ENCODE measurements at regions not wholly inside any gene's neighbourhood (a gene's known extent, or its start where the extent isn't known, plus 50 kb on each side); places are given as distances from the start of the nearest gene placed in this dataset.
"Not testable (repeated sequence)": the region's sequence is repeated elsewhere in the genome, so short reads cannot be mapped to it uniquely, and the experiment has no call there.

DNA sequence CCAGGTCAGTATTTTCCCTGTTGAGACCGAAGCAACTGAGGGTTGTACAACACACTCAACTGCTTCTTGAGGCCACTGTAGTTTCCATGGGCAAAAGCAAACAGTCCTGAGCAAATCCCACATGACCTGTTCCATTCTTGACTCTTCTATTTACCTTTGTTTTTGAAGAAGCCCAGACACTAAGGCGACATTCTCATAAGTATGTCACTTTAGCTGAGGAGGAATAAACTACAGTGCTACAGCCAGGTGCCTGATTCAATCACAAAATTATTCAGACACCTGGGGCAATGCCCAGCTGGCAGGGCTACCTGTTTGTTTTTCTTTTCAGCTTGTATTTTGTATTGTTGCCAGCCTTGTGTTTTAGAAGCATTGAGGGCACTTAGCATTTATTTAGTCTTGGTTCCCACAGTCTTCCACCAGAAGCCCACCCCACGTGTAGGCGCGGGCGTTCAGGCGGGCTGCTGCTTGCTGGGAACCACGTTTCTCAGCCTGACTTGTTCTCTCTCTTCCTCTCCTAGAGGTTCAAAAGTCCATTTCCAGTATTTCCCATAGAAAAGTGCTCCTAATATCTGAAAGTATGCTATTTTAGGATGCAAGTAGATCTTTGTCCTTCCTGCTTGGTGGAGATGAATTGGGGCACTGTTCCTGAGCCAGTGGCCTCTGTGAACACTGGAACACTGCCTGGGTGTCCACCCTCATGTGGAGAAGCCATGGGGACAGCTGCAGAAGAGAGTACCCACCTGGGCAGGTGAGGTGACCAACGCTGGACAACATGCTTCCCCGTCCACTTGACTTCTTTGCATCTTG is 99.0 kb upstream of the COPS8 start:
- in situ Hi-C loops (cut with HindIII; ENCODE audit: low pct_unique_long_range_greater_than_20kb, low sequenced_read_pairs): no loop called here
- DNase-seq (ENCODE audit: low read depth): no peak

DNA sequence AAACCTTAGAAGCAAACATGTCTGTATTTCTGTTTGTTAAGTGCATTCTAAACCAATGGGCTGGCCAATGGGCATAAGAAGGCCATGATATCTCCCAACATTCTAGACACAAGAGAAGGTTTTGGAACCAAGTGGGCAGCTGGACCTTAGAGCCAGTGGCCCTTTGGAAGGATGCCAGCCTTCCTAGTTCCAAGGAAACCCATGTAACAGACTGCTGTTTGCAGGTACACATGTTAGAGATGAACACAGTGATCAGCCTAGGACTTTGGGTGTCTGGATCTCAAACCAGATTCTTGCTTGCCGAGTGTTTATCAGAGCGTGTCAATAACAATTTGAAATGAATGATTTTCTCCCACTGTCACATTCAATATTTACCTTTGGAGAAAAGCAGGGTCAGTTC is 97.5 kb upstream of the COPS8 start:
- in situ Hi-C loops (cut with HindIII; ENCODE audit: low pct_unique_long_range_greater_than_20kb, low sequenced_read_pairs): no loop called here
- DNase-seq (ENCODE audit: low read depth): no peak

- no peak for DNase-seq (ENCODE audit: low read depth)
- in situ Hi-C loops (cut with HindIII; ENCODE audit: low pct_unique_long_range_greater_than_20kb, low sequenced_read_pairs): no loop called here
Measured at GRCh38 chr2:236988690-236989624, 96.7 kb upstream of the COPS8 start.

DNA sequence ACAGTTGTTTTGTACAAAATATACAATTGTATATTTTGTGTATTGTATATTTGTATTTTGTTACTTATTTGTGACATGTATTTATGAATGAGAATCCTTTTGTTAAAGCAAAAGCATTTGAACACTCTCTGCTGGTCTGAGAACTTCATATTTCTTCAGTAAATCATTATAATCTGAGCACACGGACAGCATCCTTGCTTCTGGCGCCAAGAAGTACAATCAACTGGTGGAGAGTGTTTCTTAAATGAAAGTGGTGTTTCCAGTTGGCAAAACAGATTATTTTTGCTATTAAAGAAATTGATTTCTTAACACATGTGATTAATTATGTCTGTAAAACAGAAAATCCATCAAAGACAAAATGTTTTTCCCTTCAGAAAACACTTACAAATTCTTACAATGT is 95.1 kb upstream of the COPS8 start:
- DNase-seq (ENCODE audit: low read depth): no peak
- in situ Hi-C loops (cut with HindIII; ENCODE audit: low pct_unique_long_range_greater_than_20kb, low sequenced_read_pairs): no loop called here

DNA sequence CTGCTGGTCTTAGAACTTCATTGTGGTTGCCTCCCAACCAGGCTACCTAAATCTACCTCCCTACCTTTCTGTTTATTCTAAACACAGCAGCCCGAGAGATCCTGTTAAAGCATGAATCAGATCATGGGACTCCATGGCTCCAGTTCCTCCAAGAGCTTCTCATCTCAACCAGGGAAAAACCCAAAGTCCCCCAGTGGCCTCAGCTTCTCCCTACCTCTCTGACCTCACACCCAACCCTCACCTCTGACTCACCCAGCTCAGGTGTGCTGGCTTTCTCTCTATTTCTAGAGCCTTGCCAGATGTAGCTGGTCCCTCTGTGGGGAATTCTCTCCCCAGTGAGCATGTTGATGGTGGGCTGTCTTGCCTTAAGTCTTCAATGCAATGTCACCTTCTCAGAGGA is 93.8 kb upstream of the COPS8 start:
- no peak for DNase-seq (ENCODE audit: low read depth)
- in situ Hi-C loops (cut with HindIII; ENCODE audit: low pct_unique_long_range_greater_than_20kb, low sequenced_read_pairs): no loop called here

DNA sequence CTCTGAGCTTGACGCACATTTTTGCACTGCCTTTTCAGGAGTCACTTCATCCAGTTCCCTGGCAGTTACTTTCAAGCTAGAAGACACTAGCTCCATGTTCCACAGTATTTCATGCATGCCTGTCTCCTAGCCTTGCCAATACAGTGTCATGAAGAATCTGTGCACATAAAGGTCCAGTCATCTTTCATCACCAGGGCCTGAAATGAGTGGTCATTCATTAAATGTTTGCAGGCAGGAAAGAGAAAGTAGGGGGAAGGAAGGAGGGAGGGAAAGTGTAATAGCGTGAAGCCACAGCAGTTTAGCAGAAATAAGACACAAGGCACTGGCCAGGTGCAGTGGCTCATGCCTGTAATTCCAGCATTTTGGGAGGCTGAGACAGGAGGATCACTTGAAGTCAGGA is 92.4 kb upstream of the COPS8 start:
- in situ Hi-C loops (cut with HindIII; ENCODE audit: low pct_unique_long_range_greater_than_20kb, low sequenced_read_pairs): no loop called here
- DNase-seq (ENCODE audit: low read depth): no peak

DNA sequence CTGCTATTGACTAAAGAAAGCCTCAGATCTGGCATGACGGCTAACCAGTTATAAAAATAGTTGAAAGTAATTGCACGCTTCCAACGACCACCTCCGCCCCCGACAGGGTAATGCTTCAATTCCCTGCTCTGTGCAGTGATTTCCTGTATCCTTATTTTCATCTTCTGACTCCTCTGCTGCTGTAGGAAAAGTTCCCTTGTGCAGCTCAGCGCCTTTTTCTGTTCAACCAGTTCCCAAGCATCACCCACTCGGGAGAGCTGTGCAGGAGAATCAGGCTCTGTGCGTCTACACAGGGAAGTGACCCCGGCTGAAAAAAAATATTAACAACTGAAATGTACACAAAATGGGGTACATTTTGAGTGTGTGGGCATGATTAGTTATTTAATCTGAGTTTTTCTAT is 91.3 kb upstream of the COPS8 start:
- in situ Hi-C loops (cut with HindIII; ENCODE audit: low pct_unique_long_range_greater_than_20kb, low sequenced_read_pairs): no loop called here
- DNase-seq (ENCODE audit: low read depth): no peak

DNA sequence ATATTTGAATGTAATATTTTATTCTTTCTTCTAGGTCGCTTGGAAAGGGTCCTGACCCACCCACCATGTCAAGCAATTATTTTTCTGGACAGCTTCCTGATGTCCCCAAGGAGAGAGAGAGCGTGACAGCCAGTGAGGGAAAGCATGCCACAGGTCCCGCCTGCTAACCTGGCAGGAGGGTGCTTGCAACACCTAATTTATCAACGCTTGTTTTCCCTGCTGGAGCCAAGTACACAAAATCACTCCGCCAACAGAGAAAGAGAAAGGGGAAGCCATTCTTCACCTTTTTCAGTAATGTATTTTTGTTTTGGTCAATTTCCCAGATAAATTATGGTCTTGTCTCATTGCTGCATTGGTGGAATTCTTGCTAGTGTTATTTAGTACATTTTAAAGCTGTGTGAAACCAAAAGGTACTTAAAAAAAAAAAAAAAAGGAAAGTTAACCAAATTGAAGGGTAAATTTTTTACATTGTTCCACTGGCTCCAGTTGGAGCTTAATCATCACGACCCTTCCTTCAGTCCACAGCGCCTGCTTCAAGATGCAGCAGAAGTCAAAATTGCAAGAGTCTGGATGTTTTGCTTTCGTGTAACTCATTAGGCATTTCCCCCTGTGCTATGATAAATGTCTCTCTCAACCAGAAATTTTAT is 88.5 kb upstream of the COPS8 start:
- peak; percentile 59 for DNase-seq (ENCODE audit: low read depth)
- in situ Hi-C loops (cut with HindIII; ENCODE audit: low pct_unique_long_range_greater_than_20kb, low sequenced_read_pairs): no loop called here

DNA sequence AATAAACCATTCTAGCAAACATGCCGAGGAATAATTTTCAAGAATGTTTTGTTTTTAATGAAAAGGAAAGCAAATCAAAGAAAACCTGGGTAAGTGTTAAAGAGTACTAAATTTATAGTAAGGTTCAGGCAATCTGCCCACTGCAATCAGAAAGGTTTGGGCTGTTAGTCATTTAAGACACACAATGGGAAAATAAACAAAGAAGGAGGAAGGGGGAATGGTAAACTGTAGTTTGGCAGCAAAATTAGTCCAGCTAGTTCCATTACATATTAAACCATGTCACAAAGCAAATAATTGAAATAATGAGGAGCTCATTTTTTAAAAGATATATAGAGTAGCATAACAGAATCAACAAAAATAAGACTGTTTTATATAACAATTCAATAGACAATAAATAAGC is 87.5 kb upstream of the COPS8 start:
- in situ Hi-C loops (cut with HindIII; ENCODE audit: low pct_unique_long_range_greater_than_20kb, low sequenced_read_pairs): no loop called here
- DNase-seq (ENCODE audit: low read depth): peak; percentile 23

DNA sequence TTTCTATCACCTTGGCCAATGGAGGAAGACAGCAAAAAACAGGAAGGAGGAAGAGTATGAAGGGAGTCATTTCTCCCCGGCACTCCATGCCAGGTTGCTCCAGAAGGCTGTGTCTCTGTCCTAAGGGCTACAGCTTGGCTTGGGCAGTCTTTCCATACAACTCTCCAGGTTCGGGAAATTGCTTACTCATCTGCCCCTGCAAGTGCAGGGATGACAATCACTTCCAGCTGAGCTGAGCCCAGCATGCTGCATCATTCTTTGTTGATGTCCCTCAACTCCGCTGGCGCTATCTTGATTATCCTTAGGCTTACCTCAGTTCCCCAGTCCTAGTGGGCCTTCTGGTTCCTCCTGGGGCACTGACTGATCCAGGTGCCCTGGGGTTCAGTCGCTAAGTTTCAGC is 86.9 kb upstream of the COPS8 start:
- peak; percentile 1 for DNase-seq (ENCODE audit: low read depth)
- in situ Hi-C loops (cut with HindIII; ENCODE audit: low pct_unique_long_range_greater_than_20kb, low sequenced_read_pairs): no loop called here

DNA sequence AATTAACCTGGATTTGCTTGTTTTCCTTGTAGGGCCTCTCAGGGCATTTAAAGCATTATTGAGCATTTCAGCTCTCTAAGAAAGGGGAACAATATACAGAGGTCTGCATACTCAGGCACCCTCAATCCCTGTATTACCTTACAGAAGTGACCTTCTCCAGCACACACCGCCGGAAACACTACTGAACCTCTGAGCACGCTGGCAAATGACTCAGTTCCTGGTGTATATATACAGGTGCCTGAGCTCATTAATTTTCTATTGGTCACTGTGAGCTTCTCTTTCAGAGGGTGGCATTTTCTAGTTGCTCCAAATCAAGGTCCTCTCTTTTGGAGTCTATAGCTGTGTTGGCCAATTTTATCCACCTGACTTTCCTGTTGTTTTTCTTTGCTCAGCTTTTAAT is 85.2 kb upstream of the COPS8 start:
- DNase-seq (ENCODE audit: low read depth): no peak
- in situ Hi-C loops (cut with HindIII; ENCODE audit: low pct_unique_long_range_greater_than_20kb, low sequenced_read_pairs): loop anchor here (25.0 kb wide), 1 partner anchor 438 kb away; the partner anchor contains the start of gene ACKR3

- DNase-seq (ENCODE audit: low read depth): not testable (repeated sequence)
- in situ Hi-C loops (cut with HindIII; ENCODE audit: low pct_unique_long_range_greater_than_20kb, low sequenced_read_pairs): loop anchor here (25.0 kb wide), 1 partner anchor 443 kb away; the partner anchor contains the start of gene ACKR3
Measured at GRCh38 chr2:237005341-237005740, 80.3 kb upstream of the COPS8 start.

DNA sequence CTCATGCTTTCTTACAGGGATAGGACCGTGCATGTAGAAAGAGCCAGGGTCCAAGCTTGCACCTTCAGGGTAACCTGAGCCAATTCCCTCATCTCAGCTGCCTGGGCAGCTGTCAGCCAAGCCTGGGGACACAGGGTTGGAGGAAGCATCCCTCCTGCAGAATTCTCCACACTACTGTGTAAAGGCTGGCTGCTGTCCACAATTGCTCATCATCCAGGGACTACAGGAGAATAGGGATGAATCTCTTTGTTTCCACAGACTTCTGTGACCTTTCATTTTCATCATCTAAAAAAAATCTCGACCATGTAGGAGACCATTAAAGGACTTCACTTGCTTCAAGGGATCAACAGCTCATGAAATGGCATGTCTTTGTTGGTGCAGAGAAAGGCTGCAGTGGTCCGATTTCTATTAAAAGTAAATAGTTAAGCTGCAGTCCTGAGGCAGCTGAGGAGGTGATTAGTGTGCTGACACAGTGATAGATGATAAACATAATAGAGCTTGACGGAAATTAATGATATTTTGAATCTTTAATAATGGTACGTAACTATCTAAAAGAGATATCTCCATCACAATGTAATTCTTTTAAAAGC is 74.4 kb upstream of the COPS8 start:
- no peak for DNase-seq (ENCODE audit: low read depth)
- in situ Hi-C loops (cut with HindIII; ENCODE audit: low pct_unique_long_range_greater_than_20kb, low sequenced_read_pairs): loop anchor here (25.0 kb wide), 1 partner anchor 449 kb away; the partner anchor contains the start of gene ACKR3

DNA sequence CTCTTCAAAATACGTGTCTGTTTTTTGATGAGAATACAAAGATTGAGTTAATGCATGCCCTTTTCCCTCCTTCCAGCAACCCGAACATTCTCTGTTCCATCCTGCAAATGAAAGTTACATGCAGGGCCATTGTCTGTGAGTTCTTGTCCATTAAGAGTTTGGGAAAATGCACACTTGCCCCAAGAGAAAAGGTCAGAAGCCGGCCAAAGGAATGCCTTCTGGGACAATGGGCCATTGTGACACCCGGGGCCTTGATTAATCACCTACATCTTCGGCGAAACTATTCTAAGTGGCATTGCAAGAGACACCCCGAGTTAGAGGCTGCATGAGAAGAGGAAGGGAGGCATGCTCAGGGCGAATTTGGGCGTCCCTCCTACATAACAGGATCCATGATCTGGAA is 73.7 kb upstream of the COPS8 start:
- DNase-seq (ENCODE audit: low read depth): no peak
- in situ Hi-C loops (cut with HindIII; ENCODE audit: low pct_unique_long_range_greater_than_20kb, low sequenced_read_pairs): loop anchor here (25.0 kb wide), 1 partner anchor 450 kb away; the partner anchor contains the start of gene ACKR3

DNA sequence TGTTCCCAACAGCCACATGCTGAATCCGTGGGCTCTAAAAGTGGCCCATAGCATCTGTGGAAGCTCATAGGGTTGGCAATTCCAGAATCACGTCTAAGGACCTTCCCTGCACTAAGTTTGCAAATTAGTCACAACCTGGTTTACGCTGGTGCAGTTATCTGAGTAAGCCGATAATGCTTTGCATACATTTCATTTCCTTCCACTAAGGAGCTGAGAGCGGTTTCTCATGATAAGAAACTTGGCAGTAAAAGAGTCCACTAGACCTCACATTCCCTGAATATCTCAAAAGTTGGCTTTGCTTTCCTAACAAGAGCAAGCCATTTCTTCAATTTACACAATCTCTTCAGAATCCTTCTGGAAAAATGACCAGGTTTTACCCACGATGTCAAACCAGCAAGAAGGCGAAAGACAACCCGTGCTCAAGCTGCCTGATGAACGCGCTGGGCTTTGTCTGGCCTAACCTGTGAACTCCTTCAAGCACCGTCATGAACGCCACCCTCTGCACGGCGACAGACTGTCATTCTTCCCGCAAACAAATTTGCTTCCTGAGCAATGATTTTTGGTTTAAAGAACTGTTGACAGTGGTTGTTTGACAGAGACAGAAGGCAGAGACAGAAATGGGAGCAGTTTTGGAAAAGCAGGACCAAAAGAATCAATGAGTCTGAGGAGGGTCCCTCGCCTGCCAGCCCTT is 73.0 kb upstream of the COPS8 start:
- in situ Hi-C loops (cut with HindIII; ENCODE audit: low pct_unique_long_range_greater_than_20kb, low sequenced_read_pairs): loop anchor here (25.0 kb wide), 1 partner anchor 450 kb away; the partner anchor contains the start of gene ACKR3
- DNase-seq (ENCODE audit: low read depth): no peak

DNA sequence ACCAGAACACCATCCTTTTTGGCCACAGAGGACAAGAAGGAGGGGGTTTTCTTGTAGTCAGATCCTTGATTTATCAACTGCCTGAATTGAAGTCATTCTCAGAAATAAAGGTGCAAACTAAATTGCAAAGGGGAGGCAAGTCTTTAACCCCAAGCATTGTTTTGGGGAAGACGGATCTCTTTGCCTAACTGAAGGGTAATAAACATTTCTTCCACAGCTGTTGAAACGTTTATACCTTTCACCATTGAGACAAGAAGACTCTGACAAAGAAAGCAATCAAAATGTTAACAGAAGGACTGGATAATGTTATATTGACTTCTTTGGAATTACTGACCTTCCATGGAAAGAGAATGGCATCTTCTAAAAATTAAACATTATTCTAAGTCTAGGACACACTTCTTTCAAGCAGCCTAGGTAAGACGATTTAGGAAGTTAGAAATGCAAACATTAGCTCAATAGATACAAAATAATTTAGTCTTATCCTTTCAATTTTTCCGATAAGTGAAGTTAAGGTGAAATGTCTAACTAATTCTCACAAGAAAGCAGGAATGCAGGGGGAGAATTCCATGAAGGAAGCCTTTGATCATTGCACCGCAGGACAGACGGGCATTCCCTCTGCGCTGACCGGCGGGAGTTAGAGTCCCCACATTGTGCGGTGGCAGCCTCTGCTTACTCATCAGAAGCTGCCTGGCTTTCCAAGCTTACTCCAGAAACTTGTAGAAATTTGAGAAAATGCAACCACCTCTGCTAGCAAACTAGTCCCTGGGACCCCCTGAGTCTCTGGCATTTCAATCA is 69.4 kb upstream of the COPS8 start:
- DNase-seq (ENCODE audit: low read depth): no peak

DNA sequence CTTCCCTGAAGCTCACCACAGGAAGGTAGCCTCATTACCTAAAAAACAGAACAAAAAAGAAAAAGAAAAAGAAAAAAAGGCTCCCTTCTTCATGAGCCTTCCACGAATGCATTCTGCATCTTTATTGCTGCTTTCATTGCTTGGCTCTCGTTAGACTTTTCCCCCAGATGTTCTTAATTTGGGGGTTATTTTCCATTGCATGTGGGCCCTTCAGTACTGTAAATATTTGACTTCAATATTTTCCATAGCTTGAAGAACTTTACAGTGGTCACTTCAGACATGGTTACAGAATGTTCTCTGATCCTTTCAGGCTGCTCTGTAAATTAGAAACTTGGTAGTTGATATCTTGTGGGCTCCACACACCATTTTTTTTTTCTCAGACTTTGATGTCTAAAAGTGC is 65.6 kb upstream of the COPS8 start:
- in situ Hi-C loops (cut with HindIII; ENCODE audit: low pct_unique_long_range_greater_than_20kb, low sequenced_read_pairs): loop anchor here (25.0 kb wide), 1 partner anchor 458 kb away; the partner anchor contains the start of gene ACKR3
- no peak for DNase-seq (ENCODE audit: low read depth)

More for the DNA sequence above, 69.4 kb upstream of the COPS8 start:
- in situ Hi-C loops (cut with HindIII; ENCODE audit: low pct_unique_long_range_greater_than_20kb, low sequenced_read_pairs): loop anchor here (25.0 kb wide), 1 partner anchor 454 kb away; the partner anchor contains the start of gene ACKR3

Data from Caki2 (cell line).